Inflammatory macrophage treated with lipopolysaccharide for 4 hours (primary cell): ENCODE measurements at regions not wholly inside any gene's neighbourhood (a gene's known extent, or its start where the extent isn't known, plus 50 kb on each side); places are given as distances from the start of the nearest gene placed in this dataset.

Source experiments
- DNase-seq: peaks from one replicate; pipeline ENCODE4 v3.0.0-alpha.2; 2020

DNA sequence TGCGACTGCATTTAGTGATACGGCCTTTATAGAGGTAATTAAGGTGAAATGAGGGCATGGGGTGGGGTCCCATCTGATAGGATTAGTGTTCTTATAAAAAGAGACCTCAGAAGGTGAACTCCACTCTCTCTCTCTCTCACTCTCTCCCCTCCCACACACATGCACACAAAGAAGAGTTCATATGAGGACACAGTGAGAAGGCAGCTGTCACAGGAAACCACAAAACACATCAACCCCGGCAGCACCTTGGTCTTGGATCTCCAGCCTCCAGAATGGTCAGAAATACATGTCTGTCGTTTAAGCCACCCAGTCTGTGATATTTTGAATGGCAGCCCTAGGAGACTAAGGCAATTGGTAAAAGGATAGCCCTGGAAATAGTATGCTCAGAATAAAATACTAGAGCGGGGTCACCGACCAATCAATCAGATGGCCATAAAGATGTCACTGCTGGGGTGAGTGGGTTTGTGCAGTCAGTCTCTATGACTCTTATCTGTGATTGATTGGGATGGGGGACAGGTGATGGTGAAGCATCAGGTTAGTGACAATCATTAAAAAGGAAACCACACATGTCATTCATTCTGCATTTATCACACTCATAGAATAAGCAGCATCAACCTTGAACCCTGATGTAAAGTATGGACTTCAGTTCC is 118.9 kb upstream of the POU3F3 start:
- no peak for DNase-seq

DNA sequence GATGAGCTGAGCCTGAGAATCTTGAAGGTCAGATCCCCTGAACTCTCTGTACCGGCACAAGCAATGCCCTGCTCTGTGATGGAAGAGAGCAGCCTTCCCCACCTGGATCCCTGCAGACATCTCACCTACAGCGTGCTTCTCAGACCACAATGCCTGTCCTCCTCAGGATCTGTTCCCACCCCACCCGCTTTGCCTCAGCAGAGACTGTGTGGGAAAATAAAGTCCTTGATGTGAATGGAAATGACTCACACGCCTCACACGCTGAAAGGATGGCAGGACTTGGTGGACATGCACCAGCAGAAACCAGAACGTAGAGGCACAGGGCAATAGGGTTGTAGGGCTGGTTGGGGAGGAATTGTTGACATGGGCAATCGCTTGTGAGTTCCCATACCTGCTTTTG is 117.9 kb upstream of the POU3F3 start:
- no peak for DNase-seq

DNA sequence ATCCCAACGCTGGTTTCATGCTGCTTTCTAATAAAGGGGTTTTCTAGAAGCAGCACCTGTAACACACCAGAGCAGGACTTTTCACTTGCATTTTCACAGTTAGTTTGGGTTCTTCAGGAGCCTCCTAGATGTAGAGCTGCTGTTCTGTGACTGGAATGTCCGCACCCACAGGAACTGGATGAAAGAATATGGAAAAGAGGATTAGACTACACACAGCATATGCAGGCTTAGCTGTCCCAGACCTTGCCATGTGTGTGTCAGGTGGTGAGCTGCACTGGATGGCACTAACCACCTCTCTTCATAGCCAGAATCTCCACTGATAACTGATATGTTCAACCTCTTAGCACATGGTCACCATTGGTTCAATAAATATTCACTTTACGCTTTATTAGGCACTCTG is 112.1 kb upstream of the POU3F3 start:
- no peak for DNase-seq

DNA sequence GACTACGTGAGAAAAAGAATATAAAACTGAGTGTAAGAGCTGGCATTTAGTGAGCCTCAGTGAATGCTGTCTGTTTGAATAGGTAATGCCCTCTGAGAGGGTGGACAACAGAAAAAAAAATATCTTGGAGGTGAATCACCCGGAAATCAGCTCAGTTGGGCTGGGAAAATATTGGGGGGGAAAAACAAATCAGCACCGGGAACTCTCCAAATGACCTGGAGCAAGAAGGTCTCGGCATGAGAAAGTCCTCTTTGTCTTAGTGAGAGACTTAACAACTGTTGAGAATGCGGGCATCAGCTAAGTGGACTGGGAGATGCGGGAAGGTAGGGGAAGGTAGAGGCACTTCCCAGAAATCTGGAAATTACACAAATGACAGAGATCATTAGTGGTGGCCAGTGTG is 109.4 kb upstream of the POU3F3 start:
- no peak for DNase-seq

DNA sequence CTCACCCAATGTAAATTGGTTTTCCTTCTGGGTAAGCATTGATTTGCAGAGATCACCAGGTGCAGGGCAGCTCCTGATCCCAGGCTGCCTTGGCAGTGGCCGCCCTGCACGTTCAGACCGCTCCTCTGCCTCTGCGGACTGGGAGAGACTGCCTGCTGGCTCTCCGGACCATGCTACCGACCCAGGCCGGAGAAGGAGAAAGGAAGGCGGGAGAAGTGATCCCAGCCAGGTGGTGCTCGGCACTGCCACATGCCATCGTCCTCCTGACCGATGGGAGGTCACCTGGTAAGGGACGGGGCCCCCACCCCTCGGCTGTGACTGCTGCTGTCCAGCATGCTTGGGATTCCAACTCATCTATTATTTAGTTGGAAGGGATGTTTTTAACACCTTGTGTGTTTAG is 108.1 kb upstream of the POU3F3 start:
- DNase-seq: no peak

DNA sequence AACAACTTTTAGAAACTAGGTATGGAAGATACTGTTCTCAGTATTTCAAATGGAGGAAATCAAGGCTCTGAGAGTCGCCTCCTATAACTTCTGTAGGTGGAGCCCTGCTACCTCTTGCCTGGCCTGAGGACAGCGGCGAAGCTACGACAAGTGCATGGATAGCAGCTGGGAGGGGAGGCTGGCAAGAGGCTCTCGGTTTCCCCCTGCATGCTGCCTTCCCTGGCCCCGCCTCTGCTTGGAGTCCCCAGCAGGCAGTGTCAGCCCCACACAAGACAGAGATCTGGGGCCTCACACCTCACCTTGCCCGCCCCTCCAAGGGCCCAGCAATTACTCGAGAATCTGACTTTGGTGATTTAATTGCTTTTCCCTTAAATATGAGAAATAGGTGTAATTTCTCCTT is 107.6 kb upstream of the POU3F3 start:
- no peak for DNase-seq

DNA sequence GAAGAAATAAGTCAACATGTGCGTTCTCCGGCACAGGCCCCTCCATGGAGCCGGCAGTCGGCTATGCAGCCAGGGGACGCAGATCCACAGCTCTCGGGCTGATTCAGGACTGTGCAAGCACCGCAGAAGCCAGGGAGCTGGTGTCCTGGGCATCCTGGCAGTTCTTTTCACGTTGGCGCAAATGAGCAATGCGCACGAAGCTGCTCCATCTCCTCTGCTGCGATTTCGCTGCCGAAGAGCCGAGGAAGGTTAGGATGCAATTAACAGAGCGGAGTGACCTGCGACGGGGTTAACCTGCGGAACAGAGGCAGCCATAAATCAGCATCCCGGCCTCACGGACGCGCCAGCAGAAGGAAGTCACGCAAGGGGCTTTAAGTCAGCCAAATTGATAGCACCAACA is 107.1 kb upstream of the POU3F3 start:
- DNase-seq: no peak

DNA sequence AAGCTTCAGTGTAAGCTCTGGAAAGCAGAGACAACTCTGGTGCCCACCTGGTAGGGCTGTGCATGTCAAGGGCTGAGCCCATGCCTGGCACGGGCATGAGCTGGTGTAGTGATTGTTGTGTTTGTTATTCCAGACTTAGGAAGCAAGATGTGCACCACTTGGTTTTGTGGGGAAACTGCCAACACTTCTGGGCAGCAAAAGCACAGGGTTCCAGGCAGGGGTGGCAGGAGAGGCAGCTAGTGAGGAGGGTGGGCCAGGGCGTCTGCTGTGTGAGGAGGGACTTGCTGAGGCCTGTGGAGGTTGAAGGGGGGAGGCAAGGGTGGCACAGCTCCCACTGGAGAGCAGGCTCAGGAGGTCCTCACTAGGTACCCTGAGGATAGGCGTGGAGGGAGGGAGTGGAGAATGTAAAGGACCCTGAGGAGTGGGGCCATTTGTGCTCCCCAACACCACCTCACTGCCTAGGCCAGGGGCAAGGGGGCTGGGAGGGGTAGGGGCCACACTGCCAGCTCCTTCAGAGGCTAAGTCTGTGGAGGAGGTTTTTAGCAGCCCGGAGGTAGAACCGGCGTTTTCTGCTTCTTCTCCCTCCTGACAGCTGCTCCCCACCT is 104.0 kb upstream of the POU3F3 start:
- DNase-seq: no peak

DNA sequence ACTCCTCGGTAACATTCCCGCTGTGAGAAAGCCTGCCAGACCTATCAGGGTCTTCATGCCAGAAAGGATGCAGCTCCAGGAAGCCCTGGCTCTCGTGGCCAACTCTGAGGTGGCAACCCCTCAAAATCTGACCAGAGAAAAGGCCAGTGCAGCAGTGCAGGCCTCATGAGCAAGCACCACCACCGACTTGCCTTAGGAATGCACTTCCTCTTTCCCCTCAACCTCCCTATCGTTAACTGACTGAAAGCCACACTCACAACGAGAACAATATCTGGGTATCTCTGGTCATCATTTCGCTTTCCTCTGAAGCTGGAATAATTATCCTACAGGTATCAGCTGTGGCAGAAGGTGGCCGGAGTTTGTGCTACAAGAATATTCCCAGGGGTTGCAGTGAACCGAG is 101.4 kb upstream of the POU3F3 start:
- DNase-seq: peak; percentile 15

- DNase-seq: peak; percentile 52
Observed at GRCh38 chr2:104755026-104755878, 98.7 kb upstream of the POU3F3 start.

GRCh38 chr2:104756118-104756517 is 97.8 kb upstream of the POU3F3 start:
- DNase-seq: no peak

DNA sequence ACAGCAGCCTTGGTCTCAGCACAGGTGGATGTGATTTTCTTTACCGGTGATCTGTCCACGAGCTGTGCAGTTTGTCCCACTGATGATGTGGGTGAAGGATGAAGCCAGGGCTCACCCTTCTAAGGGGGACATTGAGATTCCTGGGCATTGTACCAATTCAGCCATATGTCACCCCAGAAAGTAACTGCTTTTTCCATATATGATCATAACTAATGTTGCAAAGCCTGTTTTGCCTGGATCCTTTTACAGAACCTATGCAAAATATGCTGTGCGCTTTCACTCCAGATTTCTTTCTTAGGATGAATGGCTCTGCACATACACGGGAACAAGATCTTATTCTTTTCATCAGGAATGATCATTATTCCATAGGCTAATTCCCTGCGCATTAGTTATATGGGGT is 96.9 kb upstream of the POU3F3 start:
- DNase-seq: no peak

- DNase-seq: no peak
Observed at GRCh38 chr2:104758199-104758620, 95.7 kb upstream of the POU3F3 start.

DNA sequence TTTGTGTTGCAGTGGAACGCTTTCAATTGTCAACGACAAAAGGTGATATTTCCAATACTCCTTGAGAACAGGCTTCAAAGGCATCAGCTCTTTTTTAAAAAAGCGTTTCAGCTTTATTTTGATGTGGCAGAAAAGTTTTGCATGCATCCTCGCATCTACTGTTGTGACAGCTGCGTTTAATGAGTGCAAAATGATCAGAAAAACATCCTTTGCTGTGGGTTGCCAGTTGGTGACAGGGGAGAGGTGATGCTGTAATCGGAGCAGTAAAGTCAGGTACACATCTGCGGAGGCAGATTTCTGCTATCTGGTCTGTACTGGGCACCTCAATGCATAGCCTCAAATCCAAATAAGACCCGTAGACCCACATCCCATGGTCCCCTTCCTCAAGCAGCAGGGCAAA is 91.9 kb upstream of the POU3F3 start:
- DNase-seq: no peak

DNA sequence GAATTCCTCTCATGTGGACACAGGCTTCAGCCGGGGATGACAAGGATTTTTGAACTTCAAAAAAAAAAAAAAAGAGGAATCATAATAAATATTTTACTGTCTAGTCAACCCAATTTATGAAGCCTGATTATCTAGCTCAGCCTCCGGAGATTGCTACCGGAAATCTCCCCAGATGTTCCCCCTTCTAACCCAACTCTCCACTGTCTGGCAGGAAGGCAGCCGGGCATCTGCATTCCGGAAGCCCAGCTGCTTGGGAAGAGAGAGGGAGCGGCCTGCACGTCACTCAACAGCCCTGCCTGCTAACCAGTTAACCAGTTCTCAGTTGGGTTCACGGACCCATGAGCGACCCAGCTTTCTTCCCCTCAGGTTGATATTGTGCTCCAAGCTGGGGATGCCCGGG is 87.2 kb upstream of the POU3F3 start:
- DNase-seq: no peak

DNA sequence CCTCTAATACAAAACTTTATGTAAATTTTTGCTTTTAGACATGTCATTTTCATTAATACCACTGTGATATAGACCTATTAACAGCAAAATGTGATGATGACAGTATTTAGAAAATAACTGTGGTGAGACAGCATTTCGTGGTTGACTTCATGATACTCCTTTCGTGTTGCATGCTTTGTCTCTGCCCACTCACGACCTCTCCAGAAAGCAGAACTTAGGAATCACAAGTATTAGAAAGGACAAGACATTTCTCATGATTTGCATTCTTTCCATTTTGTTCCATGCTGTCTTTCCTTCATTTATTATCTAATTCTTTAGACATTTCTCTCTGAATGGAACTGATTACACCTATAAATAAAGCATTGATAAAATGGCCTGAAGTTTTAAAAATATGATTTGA is 85.2 kb upstream of the POU3F3 start:
- DNase-seq: peak; percentile 93

DNA sequence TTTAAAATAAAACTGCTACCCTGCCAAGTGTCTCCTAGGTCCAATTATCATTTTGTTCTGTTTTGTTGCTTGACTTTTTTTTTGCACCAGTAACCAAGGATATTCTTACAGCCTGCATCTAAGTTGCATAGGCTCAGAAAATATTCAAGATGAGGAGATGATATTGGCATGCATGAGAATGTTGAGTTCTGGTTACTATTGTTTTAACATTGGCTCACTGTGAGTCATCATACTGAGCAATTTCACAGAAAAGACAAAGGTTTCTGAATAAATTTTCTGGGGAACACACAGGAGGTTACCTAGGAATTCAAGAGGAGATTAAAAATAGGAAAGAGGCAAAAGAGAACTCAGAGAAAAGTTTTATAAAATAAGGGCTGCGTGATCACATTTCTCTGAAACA is 84.8 kb upstream of the POU3F3 start:
- DNase-seq: peak; percentile 65

GRCh38 chr2:104772996-104773395 is 80.9 kb upstream of the POU3F3 start:
- DNase-seq: peak; percentile 60

GRCh38 chr2:104774631-104775030 is 79.3 kb upstream of the POU3F3 start:
- DNase-seq: no peak

- DNase-seq: no peak
Observed at GRCh38 chr2:104777721-104778120, 76.2 kb upstream of the POU3F3 start.

DNA sequence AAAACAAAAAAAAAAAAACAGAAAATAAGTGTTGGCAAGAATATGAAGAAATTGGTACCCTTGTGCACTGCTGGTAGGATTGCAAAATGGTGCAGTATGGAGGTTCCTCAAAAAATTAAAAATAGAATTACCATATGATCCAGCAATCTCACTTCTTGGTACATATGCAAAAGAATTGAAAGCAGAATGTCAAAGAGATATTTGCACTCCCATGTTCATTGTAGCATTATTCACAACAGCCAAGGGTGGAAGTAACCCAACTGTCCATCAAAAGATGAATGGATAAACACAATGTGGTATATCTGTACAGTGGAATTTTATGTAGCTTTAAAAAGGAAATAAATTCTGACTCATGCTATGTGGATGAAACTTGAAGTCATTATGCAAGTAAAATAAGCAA is 72.8 kb upstream of the POU3F3 start:
- peak; percentile 85 for DNase-seq

DNA sequence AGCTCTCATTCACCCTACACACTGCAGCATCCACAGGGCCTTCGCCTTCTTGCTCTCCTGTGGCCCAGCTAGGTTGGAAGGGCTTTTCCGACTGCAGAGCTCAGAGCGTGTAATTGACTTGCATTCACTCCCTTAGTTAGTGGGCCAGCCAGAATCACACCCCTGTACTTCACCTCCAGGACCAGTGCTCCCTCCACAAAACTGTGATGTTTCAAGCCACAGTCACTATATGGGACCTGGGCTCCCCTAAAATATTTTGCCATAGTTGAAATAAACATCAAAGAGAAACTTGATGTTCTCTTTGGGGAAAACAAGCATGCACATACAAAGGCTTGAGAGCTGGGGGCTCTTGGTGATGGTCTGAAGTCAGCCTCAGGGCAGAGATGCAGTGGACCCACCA is 69.7 kb upstream of the POU3F3 start:
- DNase-seq: no peak

DNA sequence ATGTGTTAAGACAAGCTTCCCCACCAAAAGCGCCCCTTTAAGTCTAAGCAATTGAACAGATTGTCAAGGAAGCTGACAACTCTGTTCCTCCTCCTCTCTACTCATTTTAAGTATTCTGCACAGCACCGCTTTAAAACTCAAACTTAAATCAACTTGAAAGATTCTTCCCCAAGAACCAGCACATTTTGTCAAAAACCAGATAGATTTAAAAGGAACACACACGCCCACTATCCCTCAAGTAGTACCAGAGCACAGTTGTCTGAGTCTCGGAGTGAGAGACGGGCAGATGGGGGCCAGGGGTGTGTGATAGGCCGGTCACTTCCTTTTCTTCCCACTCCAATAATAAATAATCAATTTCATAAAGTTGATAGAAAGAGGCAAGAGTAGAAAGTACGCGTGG is 67.7 kb upstream of the POU3F3 start:
- no peak for DNase-seq

DNA sequence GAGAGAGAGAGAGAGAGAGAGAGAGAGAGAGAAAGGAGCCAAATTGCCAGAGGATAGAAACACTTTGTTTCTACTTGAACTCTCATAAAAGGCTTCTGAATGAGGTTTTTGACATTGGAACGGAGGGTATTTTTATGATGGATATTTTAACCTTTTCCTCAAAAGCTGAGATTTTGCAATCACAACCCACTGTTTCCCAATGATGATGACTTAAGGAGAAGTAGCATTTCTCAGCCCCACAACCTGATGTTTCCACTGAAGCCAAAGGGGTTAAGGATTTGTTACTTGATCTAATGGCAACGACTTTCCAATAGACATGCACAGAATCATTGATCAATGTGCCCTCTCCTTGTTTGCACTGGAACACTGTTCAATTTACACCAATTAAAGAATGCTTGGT is 67.1 kb upstream of the POU3F3 start:
- DNase-seq: peak; percentile 68
